Esophagus squamous epithelium (tissue), 4 donors: ENCODE measurements at regions not wholly inside any gene's neighbourhood (a gene's known extent, or its start where the extent isn't known, plus 50 kb on each side); places are given as distances from the start of the nearest gene placed in this dataset.

Source experiments
- CTCF ChIP-seq, 6 experiments: fragments of 450-650 bp in 4 of 6; fragments of 200-600 bp in 2 of 6; sonication (generic) in 2 of 6; IDR thresholded peaks; one replicate each; pipeline ENCODE4 v1.5.1; 2016 to 2019; ENCODE audit warnings: antibody characterized with exemption in 6 of 6, mild to moderate bottlenecking in 4 of 6, moderate library complexity in 4 of 6
- POLR2A ChIP-seq, 4 donors: fragments of 450-650 bp; IDR thresholded peaks; one replicate each; pipeline ENCODE4 v1.6.1; 2017; ENCODE audit warnings: antibody characterized with exemption in 4 of 4, mild to moderate bottlenecking in 4 of 4, moderate library complexity in 3 of 4

- no peak for TF ChIP-seq POLR2A (IDR thresholded peaks at IDR 0.05)
- TF ChIP-seq CTCF (IDR thresholded peaks at IDR 0.05): no peak
Observed at GRCh38 chr2:56025469-56026193, 102.0 kb upstream of the EFEMP1 start.
